ENCODE measurements at regions not wholly inside any gene's neighbourhood (a gene's known extent, or its start where the extent isn't known, plus 50 kb on each side); places are given as distances from the start of the nearest gene placed in this dataset.

GRCh38 chr1:185570962-185571361, 163.2 kb upstream of the HMCN1 start:
- H3K27me3 ChIP-seq = no peaks in the 10 kb centered on the region
- H3K27ac ChIP-seq = peak overlapping the region in 1 of 4 donors; percentile 53
- peak in 2 of 3 donors; percentile 70 to 88 for DNase-seq
- no peaks in the 10 kb centered on the region for H3K9me3 ChIP-seq
- no peaks in the 10 kb centered on the region for H3K36me3 ChIP-seq
- TF ChIP-seq CTCF (IDR thresholded peaks at IDR 0.05) = no peak
- H3K4me1 ChIP-seq = peaks cover 0 to 25% (median 14%) of the 10 kb centered on the region in 4 donors
- no peak overlapping the region for H3K4me3 ChIP-seq

DNA sequence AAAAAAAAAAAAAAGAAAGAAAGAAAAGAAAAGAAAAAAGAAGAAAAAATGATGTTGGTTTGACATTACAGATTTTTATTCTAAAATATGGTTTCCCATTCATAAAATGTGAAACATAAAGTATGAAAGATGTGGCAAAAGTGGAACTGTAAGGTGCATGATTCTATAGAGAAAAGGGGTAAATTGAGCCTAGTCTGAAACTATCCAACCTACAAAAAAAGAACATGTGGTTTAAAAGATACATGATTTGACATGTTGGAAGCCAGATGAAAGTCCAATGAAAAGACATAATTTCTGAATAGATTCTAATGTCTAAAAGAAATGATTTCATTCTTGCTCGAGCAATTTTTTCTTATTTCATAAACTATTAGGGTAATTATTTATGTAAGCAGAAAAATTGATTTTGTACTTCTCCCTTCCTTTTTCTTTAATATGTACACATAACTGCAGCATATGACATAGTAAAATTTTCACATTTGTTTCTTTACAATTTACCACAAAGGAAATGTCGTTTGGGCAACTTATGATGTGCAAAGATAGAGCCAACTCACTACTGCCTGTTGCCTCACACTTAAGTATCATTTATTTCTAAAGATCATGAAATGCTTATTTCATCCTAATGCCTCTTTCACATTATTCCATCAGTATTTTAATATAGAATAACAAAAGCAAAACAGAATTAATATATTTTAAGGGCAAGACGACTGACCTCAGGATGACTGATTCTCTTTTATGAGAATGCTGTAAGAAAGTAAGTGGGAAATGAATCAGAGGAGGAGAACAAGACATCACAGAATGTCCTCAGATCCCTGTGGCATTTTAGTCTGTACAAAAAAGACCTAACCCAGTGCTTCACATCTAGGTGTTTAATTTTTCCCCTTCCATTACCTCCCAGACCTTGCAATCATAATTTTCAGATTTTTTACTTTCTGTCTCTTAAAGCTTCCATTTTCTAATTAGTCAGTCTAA, 165.8 kb upstream of the HMCN1 start:
- Histone ChIP-seq H3K9me3 (no peaks in the 10 kb centered on the region), H3K27me3 (no peaks in the 10 kb centered on the region), H3K4me3 (no peak overlapping the region), H3K27ac (peak overlapping the region in 3 of 4 donors; percentile 29 to 41 (median 40)), H3K36me3 (no peaks in the 10 kb centered on the region), H3K4me1 (peaks cover 0 to 18% (median 14%) of the 10 kb centered on the region in 4 donors)
- DNase-seq = no peak
- TF ChIP-seq CTCF (IDR thresholded peaks at IDR 0.05) = no peak
- TF ChIP-seq POLR2A (IDR thresholded peaks at IDR 0.05) = no peak

- DNase-seq = no peak
- no peaks in the 10 kb centered on the region for H3K36me3 ChIP-seq
- TF ChIP-seq POLR2A (IDR thresholded peaks at IDR 0.05) (no peak), CTCF (IDR thresholded peaks at IDR 0.05) (no peak)
- no peaks in the 10 kb centered on the region for H3K27me3 ChIP-seq
- H3K27ac ChIP-seq = peak overlapping the region; percentile 29 to 58 (median 40)
- peaks cover 0 to 18% (median 14%) of the 10 kb centered on the region in 4 donors for H3K4me1 ChIP-seq
- H3K9me3 ChIP-seq = no peaks in the 10 kb centered on the region
- H3K4me3 ChIP-seq = no peak overlapping the region
Measured at GRCh38 chr1:185567440-185567839, 166.8 kb upstream of the HMCN1 start.

GRCh38 chr1:185566995-185567394, 167.2 kb upstream of the HMCN1 start:
- no peaks in the 10 kb centered on the region for H3K27me3 ChIP-seq
- peak overlapping the region; percentile 29 to 58 (median 40) for H3K27ac ChIP-seq
- H3K9me3 ChIP-seq = no peaks in the 10 kb centered on the region
- H3K4me3 ChIP-seq = no peak overlapping the region
- H3K36me3 ChIP-seq = no peaks in the 10 kb centered on the region
- DNase-seq = peak in 2 of 3 donors; percentile 32 to 65
- TF ChIP-seq CTCF (IDR thresholded peaks at IDR 0.05) (no peak), POLR2A (IDR thresholded peaks at IDR 0.05) (no peak)
- peaks cover 0 to 18% (median 14%) of the 10 kb centered on the region in 4 donors for H3K4me1 ChIP-seq

- H3K9me3 ChIP-seq = no peaks in the 10 kb centered on the region
- H3K4me1 ChIP-seq = peaks cover 0 to 24% (median 11%) of the 10 kb centered on the region in 4 donors
- DNase-seq = no peak
- no peak overlapping the region for H3K27ac ChIP-seq
- no peak overlapping the region for H3K4me3 ChIP-seq
- H3K36me3 ChIP-seq = no peaks in the 10 kb centered on the region
- no peak for TF ChIP-seq CTCF (IDR thresholded peaks at IDR 0.05)
- no peak for TF ChIP-seq POLR2A (IDR thresholded peaks at IDR 0.05)
- no peaks in the 10 kb centered on the region for H3K27me3 ChIP-seq
Measured at GRCh38 chr1:185565302-185565701, 168.9 kb upstream of the HMCN1 start.
